HL-60 (cell line): ENCODE measurements at regions not wholly inside any gene's neighbourhood (a gene's known extent, or its start where the extent isn't known, plus 50 kb on each side); places are given as distances from the start of the nearest gene placed in this dataset.

Source experiments
- POLR2AphosphoS5 ChIP-seq: IDR thresholded peaks from 2 replicates; pipeline ENCODE4 v1.6.1; 2012; ENCODE audit warnings: low read depth
- TF ChIP-seq, protein P1 (sequence below): IDR thresholded peaks from one replicate; pipeline ENCODE4 v1.5.1; 2011; ENCODE audit warnings: low read length, control low read depth, inconsistent platforms; ENCODE audit not compliant: insufficient read depth

DNA sequence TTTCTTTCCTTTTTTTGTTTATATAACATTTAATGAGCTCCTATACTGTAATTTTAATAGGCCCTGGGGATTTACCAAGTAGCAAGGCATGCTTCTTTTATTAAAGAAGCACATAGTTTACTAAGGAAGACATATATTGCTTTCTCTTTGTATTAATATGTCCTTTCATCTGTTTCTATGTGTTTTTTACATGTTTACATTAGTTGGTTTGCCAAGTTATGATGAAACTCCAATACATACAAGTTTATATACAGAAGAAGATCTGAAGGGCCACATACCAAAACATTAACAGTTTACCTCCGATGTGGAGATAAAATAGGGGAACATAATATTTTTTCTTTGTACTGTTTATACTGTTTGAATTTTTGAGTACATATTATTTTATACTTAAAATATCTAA, 100.9 kb downstream of the LACC1 start:
- TF ChIP-seq POLR2AphosphoS5 = no peak
- TF ChIP-seq, protein P1, sequence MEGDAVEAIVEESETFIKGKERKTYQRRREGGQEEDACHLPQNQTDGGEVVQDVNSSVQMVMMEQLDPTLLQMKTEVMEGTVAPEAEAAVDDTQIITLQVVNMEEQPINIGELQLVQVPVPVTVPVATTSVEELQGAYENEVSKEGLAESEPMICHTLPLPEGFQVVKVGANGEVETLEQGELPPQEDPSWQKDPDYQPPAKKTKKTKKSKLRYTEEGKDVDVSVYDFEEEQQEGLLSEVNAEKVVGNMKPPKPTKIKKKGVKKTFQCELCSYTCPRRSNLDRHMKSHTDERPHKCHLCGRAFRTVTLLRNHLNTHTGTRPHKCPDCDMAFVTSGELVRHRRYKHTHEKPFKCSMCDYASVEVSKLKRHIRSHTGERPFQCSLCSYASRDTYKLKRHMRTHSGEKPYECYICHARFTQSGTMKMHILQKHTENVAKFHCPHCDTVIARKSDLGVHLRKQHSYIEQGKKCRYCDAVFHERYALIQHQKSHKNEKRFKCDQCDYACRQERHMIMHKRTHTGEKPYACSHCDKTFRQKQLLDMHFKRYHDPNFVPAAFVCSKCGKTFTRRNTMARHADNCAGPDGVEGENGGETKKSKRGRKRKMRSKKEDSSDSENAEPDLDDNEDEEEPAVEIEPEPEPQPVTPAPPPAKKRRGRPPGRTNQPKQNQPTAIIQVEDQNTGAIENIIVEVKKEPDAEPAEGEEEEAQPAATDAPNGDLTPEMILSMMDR = no peak
